HL-60 (cell line): ENCODE measurements at regions not wholly inside any gene's neighbourhood (a gene's known extent, or its start where the extent isn't known, plus 50 kb on each side); places are given as distances from the start of the nearest gene placed in this dataset.

Experiments used
- POLR2AphosphoS5 ChIP-seq: IDR thresholded peaks from 2 replicates; pipeline ENCODE4 v1.6.1; 2012; ENCODE audit warnings: low read depth
- TF ChIP-seq, protein P1 (sequence below): IDR thresholded peaks from one replicate; pipeline ENCODE4 v1.5.1; 2011; ENCODE audit warnings: low read length, control low read depth, inconsistent platforms; ENCODE audit not compliant: insufficient read depth

DNA sequence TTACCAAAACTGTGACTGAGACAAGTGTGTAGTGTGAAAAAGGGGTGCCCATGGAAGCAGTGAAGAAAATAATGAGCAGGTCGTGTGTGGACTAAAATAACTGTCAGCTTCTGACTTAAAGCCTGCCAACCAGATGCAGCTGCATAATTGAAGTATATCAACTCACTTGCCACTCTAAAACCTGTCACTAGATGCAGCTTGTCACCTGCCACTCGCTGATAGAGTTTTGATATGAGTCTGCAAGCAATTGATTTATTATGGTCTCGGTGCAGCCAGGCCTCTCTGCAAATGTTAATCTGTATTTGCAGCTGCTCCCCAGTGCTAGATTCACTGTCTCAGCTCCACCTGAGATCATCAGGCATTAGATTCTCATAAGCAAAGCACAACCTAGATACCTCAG is 1090.0 kb upstream of the EYS start:
- TF ChIP-seq, protein P1, sequence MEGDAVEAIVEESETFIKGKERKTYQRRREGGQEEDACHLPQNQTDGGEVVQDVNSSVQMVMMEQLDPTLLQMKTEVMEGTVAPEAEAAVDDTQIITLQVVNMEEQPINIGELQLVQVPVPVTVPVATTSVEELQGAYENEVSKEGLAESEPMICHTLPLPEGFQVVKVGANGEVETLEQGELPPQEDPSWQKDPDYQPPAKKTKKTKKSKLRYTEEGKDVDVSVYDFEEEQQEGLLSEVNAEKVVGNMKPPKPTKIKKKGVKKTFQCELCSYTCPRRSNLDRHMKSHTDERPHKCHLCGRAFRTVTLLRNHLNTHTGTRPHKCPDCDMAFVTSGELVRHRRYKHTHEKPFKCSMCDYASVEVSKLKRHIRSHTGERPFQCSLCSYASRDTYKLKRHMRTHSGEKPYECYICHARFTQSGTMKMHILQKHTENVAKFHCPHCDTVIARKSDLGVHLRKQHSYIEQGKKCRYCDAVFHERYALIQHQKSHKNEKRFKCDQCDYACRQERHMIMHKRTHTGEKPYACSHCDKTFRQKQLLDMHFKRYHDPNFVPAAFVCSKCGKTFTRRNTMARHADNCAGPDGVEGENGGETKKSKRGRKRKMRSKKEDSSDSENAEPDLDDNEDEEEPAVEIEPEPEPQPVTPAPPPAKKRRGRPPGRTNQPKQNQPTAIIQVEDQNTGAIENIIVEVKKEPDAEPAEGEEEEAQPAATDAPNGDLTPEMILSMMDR = no peak
- TF ChIP-seq POLR2AphosphoS5 = no peak
